HG03520 (cell line): ENCODE measurements at regions not wholly inside any gene's neighbourhood (a gene's known extent, or its start where the extent isn't known, plus 50 kb on each side); places are given as distances from the start of the nearest gene placed in this dataset.

Source experiments
- ATAC-seq: cut with Tn5 transposase; IDR thresholded peaks from one replicate; pipeline ENCODE4 v1.9.1; 2021; ENCODE audit warnings: mild to moderate bottlenecking, moderate library complexity; ENCODE audit not compliant: unreplicated experiment

GRCh38 chr11:87392665-87393064, 354.9 kb downstream of the TMEM135 start:
- no peak for ATAC-seq

GRCh38 chr11:87391496-87391895, 353.8 kb downstream of the TMEM135 start:
- ATAC-seq = no peak

- ATAC-seq = no peak
Measured at GRCh38 chr11:87384078-87384729, 346.5 kb downstream of the TMEM135 start.

- ATAC-seq = no peak
Measured at GRCh38 chr11:87374038-87374807, 336.5 kb downstream of the TMEM135 start.
